Glutamatergic neuron (in vitro differentiated cells): ENCODE measurements at regions not wholly inside any gene's neighbourhood (a gene's known extent, or its start where the extent isn't known, plus 50 kb on each side); places are given as distances from the start of the nearest gene placed in this dataset.
"Not testable (repeated sequence)": the region's sequence is repeated elsewhere in the genome, so short reads cannot be mapped to it uniquely, and the experiment has no call there.

Experiments used
- DNase-seq: peaks from one replicate; pipeline ENCODE4 v3.0.0; 2022
- H3K27ac Mint-ChIP-seq: one replicate; pipeline ENCODE4 v1.8.0; 2020; ENCODE audit warnings: mild to moderate bottlenecking, mixed read lengths, inconsistent platforms; ENCODE audit not compliant: unreplicated experiment
- H3K27me3 Mint-ChIP-seq: one replicate; pipeline ENCODE4 v1.8.0; 2020; ENCODE audit warnings: mild to moderate bottlenecking, moderate library complexity, mixed read lengths, inconsistent platforms; ENCODE audit not compliant: unreplicated experiment
- H3K36me3 Mint-ChIP-seq: one replicate; pipeline ENCODE4 v1.8.0; 2020; ENCODE audit warnings: mild to moderate bottlenecking, mixed read lengths, inconsistent platforms; ENCODE audit not compliant: unreplicated experiment
- H3K4me1 Mint-ChIP-seq: one replicate; pipeline ENCODE4 v1.8.0; 2020; ENCODE audit warnings: mild to moderate bottlenecking, low read depth, mixed read lengths, inconsistent platforms; ENCODE audit not compliant: unreplicated experiment
- H3K4me3 Mint-ChIP-seq: one replicate; pipeline ENCODE4 v1.8.0; 2020; ENCODE audit warnings: mild to moderate bottlenecking, mixed read lengths, inconsistent platforms; ENCODE audit not compliant: unreplicated experiment
- H3K9me3 Mint-ChIP-seq: one replicate; pipeline ENCODE4 v1.8.0; 2020; ENCODE audit warnings: mild to moderate bottlenecking, moderate library complexity, mixed read lengths, inconsistent platforms; ENCODE audit not compliant: unreplicated experiment
- CTCF ChIP-seq: fragments of 200-600 bp; sonication (generic); IDR thresholded peaks from one replicate; pipeline ENCODE4 v1.5.0; 2021; ENCODE audit not compliant: partially characterized antibody, unreplicated experiment

- Mint-ChIP-seq H3K4me3 (no peak overlapping the region), H3K9me3 (no peaks in the 10 kb centered on the region), H3K36me3 (no peaks in the 10 kb centered on the region), H3K27me3 (no peaks in the 10 kb centered on the region), H3K27ac (no peak overlapping the region), H3K4me1 (no peaks in the 10 kb centered on the region)
- TF ChIP-seq CTCF: no peak
- DNase-seq: peak; percentile 19
These were observed 222.9 kb upstream of the SLC16A7 start for GRCh38 chr12:59372956-59373355.

GRCh38 chr12:59370933-59371332, 224.9 kb upstream of the SLC16A7 start:
- no peak overlapping the region for H3K4me3 Mint-ChIP-seq
- H3K27me3 Mint-ChIP-seq: no peaks in the 10 kb centered on the region
- H3K9me3 Mint-ChIP-seq: no peaks in the 10 kb centered on the region
- DNase-seq: no peak
- H3K4me1 Mint-ChIP-seq: no peaks in the 10 kb centered on the region
- no peak overlapping the region for H3K27ac Mint-ChIP-seq
- H3K36me3 Mint-ChIP-seq: no peaks in the 10 kb centered on the region
- no peak for TF ChIP-seq CTCF

GRCh38 chr12:59365133-59365532, 230.7 kb upstream of the SLC16A7 start:
- Mint-ChIP-seq H3K27me3 (no peaks in the 10 kb centered on the region), H3K9me3 (no peaks in the 10 kb centered on the region), H3K4me1 (no peaks in the 10 kb centered on the region), H3K4me3 (no peak overlapping the region), H3K27ac (no peak overlapping the region), H3K36me3 (no peaks in the 10 kb centered on the region)
- no peak for DNase-seq
- TF ChIP-seq CTCF: no peak

- H3K27ac Mint-ChIP-seq: peak overlapping the region; percentile 59
- no peak for TF ChIP-seq CTCF
These were observed 238.0 kb upstream of the SLC16A7 start for GRCh38 chr12:59357811-59358210.

GRCh38 chr12:59346248-59346647, 249.6 kb upstream of the SLC16A7 start:
- H3K27ac Mint-ChIP-seq, H3K4me3 Mint-ChIP-seq, H3K36me3 Mint-ChIP-seq, H3K27me3 Mint-ChIP-seq, H3K9me3 Mint-ChIP-seq, H3K4me1 Mint-ChIP-seq: not testable (repeated sequence)
- DNase-seq: peak; percentile 39
- peak; percentile 62 for TF ChIP-seq CTCF

More at GRCh38 chr12:59357811-59358210, 238.0 kb upstream of the SLC16A7 start:
- no peaks in the 10 kb centered on the region for H3K36me3 Mint-ChIP-seq
- H3K27me3 Mint-ChIP-seq: no peaks in the 10 kb centered on the region
- peaks cover 3% of the 10 kb centered on the region for H3K4me1 Mint-ChIP-seq
- no peaks in the 10 kb centered on the region for H3K9me3 Mint-ChIP-seq
- DNase-seq: peak; percentile 10
- no peak overlapping the region for H3K4me3 Mint-ChIP-seq
